ENCODE measurements at regions not wholly inside any gene's neighbourhood (a gene's known extent, or its start where the extent isn't known, plus 50 kb on each side); places are given as distances from the start of the nearest gene placed in this dataset.

GRCh38 chr3:102979191-102979590 is 544.4 kb downstream of the ZPLD1 start:
- TF ChIP-seq ISL1 (CRISPR knock-in tag; IDR thresholded peaks at IDR 0.05) (peak; percentile 59), PPARA (CRISPR knock-in tag; IDR thresholded peaks at IDR 0.05; ENCODE audit: borderline replicate concordance) (no peak)
- peak; percentile 56 for ATAC-seq

DNA sequence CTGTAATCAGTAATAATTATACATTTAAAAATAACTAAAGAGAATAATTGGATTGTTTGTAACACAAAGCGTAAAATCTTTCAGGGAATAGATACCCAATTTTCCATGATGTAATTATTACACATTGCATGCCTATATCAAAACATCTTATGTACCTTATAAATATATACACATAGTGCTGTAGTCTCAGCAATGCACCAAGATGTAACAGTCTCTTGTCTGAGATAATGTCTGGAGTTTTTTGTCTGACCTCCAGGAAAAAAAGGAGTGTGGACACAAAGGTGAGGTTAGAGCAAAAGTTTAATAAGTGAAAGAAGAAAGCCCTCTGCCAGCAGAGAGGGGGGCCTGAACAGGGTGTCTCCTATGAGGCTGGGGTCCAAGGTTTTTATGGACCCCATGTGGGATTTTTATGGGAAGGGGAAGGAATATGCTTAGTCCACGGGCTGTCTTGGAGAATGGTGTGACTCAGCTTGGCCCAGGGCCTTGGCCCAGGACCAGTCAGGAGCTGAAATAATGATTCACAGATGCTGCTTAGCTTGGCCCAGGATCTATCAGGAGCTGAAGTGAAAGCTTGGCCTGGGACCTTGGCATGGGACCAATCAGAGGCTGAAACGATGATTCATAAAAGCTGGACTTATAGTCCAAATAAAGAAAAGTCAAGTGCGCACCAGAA is 545.0 kb downstream of the ZPLD1 start:
- TF ChIP-seq CREB5 (CRISPR knock-in tag; IDR thresholded peaks at IDR 0.05; ENCODE audit: low read depth) (no peak; the same call in 1 of the 2 replicates), ZFP30 (CRISPR knock-in tag; IDR thresholded peaks at IDR 0.05) (no peak), TCF4 (CRISPR knock-in tag; IDR thresholded peaks at IDR 0.05; ENCODE audit: borderline replicate concordance) (peak; percentile 65; the same call in 1 of the 2 replicates), ISL1 (CRISPR knock-in tag; IDR thresholded peaks at IDR 0.05) (peak; percentile 80), BACH2 (CRISPR knock-in tag; IDR thresholded peaks at IDR 0.05; ENCODE audit: borderline replicate concordance) (no peak), OSR1 (CRISPR knock-in tag; IDR thresholded peaks at IDR 0.05) (no peak), TSHZ2 (CRISPR knock-in tag; IDR thresholded peaks at IDR 0.05) (0 out of 2 replicates have a peak, but pooled peaks have one; percentile 55), ZNF70 (CRISPR knock-in tag; IDR thresholded peaks at IDR 0.05) (no peak)
- TF ChIP-seq, protein P1, sequence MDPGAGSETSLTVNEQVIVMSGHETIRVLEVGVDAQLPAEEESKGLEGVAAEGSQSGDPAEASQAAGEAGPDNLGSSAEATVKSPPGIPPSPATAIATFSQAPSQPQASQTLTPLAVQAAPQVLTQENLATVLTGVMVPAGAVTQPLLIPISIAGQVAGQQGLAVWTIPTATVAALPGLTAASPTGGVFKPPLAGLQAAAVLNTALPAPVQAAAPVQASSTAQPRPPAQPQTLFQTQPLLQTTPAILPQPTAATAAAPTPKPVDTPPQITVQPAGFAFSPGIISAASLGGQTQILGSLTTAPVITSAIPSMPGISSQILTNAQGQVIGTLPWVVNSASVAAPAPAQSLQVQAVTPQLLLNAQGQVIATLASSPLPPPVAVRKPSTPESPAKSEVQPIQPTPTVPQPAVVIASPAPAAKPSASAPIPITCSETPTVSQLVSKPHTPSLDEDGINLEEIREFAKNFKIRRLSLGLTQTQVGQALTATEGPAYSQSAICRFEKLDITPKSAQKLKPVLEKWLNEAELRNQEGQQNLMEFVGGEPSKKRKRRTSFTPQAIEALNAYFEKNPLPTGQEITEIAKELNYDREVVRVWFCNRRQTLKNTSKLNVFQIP (CRISPR knock-in tag; IDR thresholded peaks at IDR 0.05; ENCODE audit: borderline replicate concordance, low read depth) = no peak
- TF ChIP-seq, protein P2, sequence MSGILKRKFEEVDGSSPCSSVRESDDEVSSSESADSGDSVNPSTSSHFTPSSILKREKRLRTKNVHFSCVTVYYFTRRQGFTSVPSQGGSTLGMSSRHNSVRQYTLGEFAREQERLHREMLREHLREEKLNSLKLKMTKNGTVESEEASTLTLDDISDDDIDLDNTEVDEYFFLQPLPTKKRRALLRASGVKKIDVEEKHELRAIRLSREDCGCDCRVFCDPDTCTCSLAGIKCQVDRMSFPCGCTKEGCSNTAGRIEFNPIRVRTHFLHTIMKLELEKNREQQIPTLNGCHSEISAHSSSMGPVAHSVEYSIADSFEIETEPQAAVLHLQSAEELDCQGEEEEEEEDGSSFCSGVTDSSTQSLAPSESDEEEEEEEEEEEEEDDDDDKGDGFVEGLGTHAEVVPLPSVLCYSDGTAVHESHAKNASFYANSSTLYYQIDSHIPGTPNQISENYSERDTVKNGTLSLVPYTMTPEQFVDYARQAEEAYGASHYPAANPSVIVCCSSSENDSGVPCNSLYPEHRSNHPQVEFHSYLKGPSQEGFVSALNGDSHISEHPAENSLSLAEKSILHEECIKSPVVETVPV (CRISPR knock-in tag; IDR thresholded peaks at IDR 0.05) = no peak
- ATAC-seq = peak; percentile 99

DNA sequence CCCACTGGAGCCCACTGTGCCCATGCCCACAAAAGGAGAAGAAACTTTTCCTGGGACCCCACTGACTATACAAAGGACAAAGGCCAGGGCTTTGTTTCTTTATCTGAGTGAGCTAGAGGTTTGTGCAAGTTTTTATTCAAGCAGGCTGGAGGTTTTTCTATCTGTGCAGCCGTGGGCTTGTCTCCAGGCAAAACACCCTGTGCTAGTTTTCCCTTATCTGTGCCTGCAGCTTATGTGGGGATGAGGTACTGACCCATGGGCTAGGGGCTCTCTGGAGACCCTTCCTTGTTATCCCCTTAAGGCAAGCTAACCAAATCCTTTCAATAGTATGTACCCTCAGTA is 545.5 kb downstream of the ZPLD1 start:
- peak; percentile 73; the same call in 1 of the 3 replicates for ATAC-seq
- TF ChIP-seq BACH2 (CRISPR knock-in tag; IDR thresholded peaks at IDR 0.05; ENCODE audit: borderline replicate concordance) (no peak), TCF4 (CRISPR knock-in tag; IDR thresholded peaks at IDR 0.05; ENCODE audit: borderline replicate concordance) (0 out of 2 replicates have a peak, but pooled peaks have one; percentile 8), ZNF8 (CRISPR knock-in tag; IDR thresholded peaks at IDR 0.05) (no peak)

GRCh38 chr3:103002425-103003176 is 567.8 kb downstream of the ZPLD1 start:
- ATAC-seq = no peak
- TF ChIP-seq CREB5 (CRISPR knock-in tag; IDR thresholded peaks at IDR 0.05; ENCODE audit: low read depth) (no peak), SNAI2 (CRISPR knock-in tag; IDR thresholded peaks at IDR 0.05) (no peak), ZFP30 (CRISPR knock-in tag; IDR thresholded peaks at IDR 0.05) (no peak), ZC3H10 (CRISPR knock-in tag; IDR thresholded peaks at IDR 0.05) (no peak), TSHZ2 (CRISPR knock-in tag; IDR thresholded peaks at IDR 0.05) (no peak), ESRRG (CRISPR knock-in tag; IDR thresholded peaks at IDR 0.05) (no peak), TOX (CRISPR knock-in tag; IDR thresholded peaks at IDR 0.05; ENCODE audit: borderline replicate concordance) (no peak), BACH2 (CRISPR knock-in tag; IDR thresholded peaks at IDR 0.05; ENCODE audit: borderline replicate concordance) (no peak), GLIS3 (CRISPR knock-in tag; IDR thresholded peaks at IDR 0.05) (no peak), ZNF70 (CRISPR knock-in tag; IDR thresholded peaks at IDR 0.05) (no peak), OSR1 (CRISPR knock-in tag; IDR thresholded peaks at IDR 0.05) (no peak)
- TF ChIP-seq, protein P3, sequence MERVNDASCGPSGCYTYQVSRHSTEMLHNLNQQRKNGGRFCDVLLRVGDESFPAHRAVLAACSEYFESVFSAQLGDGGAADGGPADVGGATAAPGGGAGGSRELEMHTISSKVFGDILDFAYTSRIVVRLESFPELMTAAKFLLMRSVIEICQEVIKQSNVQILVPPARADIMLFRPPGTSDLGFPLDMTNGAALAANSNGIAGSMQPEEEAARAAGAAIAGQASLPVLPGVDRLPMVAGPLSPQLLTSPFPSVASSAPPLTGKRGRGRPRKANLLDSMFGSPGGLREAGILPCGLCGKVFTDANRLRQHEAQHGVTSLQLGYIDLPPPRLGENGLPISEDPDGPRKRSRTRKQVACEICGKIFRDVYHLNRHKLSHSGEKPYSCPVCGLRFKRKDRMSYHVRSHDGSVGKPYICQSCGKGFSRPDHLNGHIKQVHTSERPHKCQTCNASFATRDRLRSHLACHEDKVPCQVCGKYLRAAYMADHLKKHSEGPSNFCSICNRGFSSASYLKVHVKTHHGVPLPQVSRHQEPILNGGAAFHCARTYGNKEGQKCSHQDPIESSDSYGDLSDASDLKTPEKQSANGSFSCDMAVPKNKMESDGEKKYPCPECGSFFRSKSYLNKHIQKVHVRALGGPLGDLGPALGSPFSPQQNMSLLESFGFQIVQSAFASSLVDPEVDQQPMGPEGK (CRISPR knock-in tag; IDR thresholded peaks at IDR 0.05; ENCODE audit: borderline replicate concordance) = no peak
